ENCODE measurements at regions not wholly inside any gene's neighbourhood (a gene's known extent, or its start where the extent isn't known, plus 50 kb on each side); places are given as distances from the start of the nearest gene placed in this dataset.

- no peaks in the 10 kb centered on the region for H3K4me1 ChIP-seq (ENCODE audit: control insufficient read depth in 2 of 2, insufficient read depth in 2 of 2, low read length in 2 of 2)
- Mint-ChIP-seq H3K27me3 (no peaks in the 10 kb centered on the region), H3K4me3 (no peak overlapping the region), H3K27ac (no peak overlapping the region), H3K4me1 (no peaks in the 10 kb centered on the region), H3K9me3 (ENCODE audit: insufficient read depth) (no peaks in the 10 kb centered on the region)
- H3K4me3 ChIP-seq (ENCODE audit: control extremely low read depth in 1 of 5, extremely low read depth in 1 of 5, insufficient read depth in 1 of 5, low read depth in 2 of 5, low read length in 4 of 5): no peak overlapping the region
- ChIA-PET POLR2A (no interaction called here), CTCF (no interaction called here)
- TF ChIP-seq EZH2 (IDR thresholded peaks at IDR 0.05; ENCODE audit: borderline replicate concordance, insufficient read depth, low read depth, low read length, poor library complexity, severe bottlenecking) (no peak), CTCF (IDR thresholded peaks at IDR 0.05) (no peak)
- no peaks in the 10 kb centered on the region for H3K27me3 ChIP-seq (replicated peaks in 1 of 4; ENCODE audit: control extremely low read depth in 1 of 4, control insufficient read depth in 3 of 4, insufficient read depth in 4 of 4, low read length in 3 of 4)
- no peak overlapping the region for H2AFZ ChIP-seq (ENCODE audit: insufficient read depth, low read depth, low read length, poor library complexity, severe bottlenecking)
- ATAC-seq (ENCODE audit: low read depth): no peak
- H3K36me3 ChIP-seq (replicated peaks in 1 of 2; ENCODE audit: control extremely low read depth in 1 of 2, control insufficient read depth in 1 of 2, extremely low read depth in 1 of 2, insufficient read depth in 2 of 2, low read length in 1 of 2): no peaks in the 10 kb centered on the region
- intact Hi-C loops (cut with micrococcal nuclease): no loop called here
- H3K9ac ChIP-seq (ENCODE audit: low read length): no peak overlapping the region
- H3K9me3 ChIP-seq (ENCODE audit: control extremely low read depth in 1 of 3, control insufficient read depth in 2 of 3, insufficient read depth in 1 of 3, low read length in 2 of 3): no peaks in the 10 kb centered on the region
- no peaks in the 10 kb centered on the region for H3K79me2 ChIP-seq (ENCODE audit: control insufficient read depth, insufficient read depth, low read length)
- no peak for DNase-seq
- H3K4me2 ChIP-seq (replicated peaks; ENCODE audit: low read depth, low read length, poor library complexity, severe bottlenecking): no peak overlapping the region
- H3K27ac ChIP-seq (ENCODE audit: low read length in 2 of 2): no peak overlapping the region
- H4K20me1 ChIP-seq (ENCODE audit: control insufficient read depth, insufficient read depth, low read length, poor library complexity, severe bottlenecking): no peaks in the 10 kb centered on the region
Measured at GRCh38 chrX:87798039-87798438, 280.4 kb downstream of the KLHL4 start.

- no peak for DNase-seq
- Histone ChIP-seq H3K27ac (ENCODE audit: low read length in 2 of 2) (no peak overlapping the region), H3K27me3 (replicated peaks in 1 of 4; ENCODE audit: control extremely low read depth in 1 of 4, control insufficient read depth in 3 of 4, insufficient read depth in 4 of 4, low read length in 3 of 4) (no peaks in the 10 kb centered on the region), H3K79me2 (ENCODE audit: control insufficient read depth, insufficient read depth, low read length) (no peaks in the 10 kb centered on the region), H3K4me3 (ENCODE audit: control extremely low read depth in 1 of 5, extremely low read depth in 1 of 5, insufficient read depth in 1 of 5, low read depth in 2 of 5, low read length in 4 of 5) (no peak overlapping the region), H3K4me2 (replicated peaks; ENCODE audit: low read depth, low read length, poor library complexity, severe bottlenecking) (no peak overlapping the region), H3K4me1 (ENCODE audit: control insufficient read depth in 2 of 2, insufficient read depth in 2 of 2, low read length in 2 of 2) (no peaks in the 10 kb centered on the region), H4K20me1 (ENCODE audit: control insufficient read depth, insufficient read depth, low read length, poor library complexity, severe bottlenecking) (no peaks in the 10 kb centered on the region), H3K36me3 (replicated peaks in 1 of 2; ENCODE audit: control extremely low read depth in 1 of 2, control insufficient read depth in 1 of 2, extremely low read depth in 1 of 2, insufficient read depth in 2 of 2, low read length in 1 of 2) (no peaks in the 10 kb centered on the region), H3K9me3 (ENCODE audit: control extremely low read depth in 1 of 3, control insufficient read depth in 2 of 3, insufficient read depth in 1 of 3, low read length in 2 of 3) (peaks cover 0 to 3% (median 0%) of the 10 kb centered on the region in 3 donors), H3K9ac (ENCODE audit: low read length) (no peak overlapping the region), H2AFZ (ENCODE audit: insufficient read depth, low read depth, low read length, poor library complexity, severe bottlenecking) (no peak overlapping the region)
- Mint-ChIP-seq H3K4me1 (no peaks in the 10 kb centered on the region), H3K4me3 (no peak overlapping the region), H3K27ac (no peak overlapping the region), H3K27me3 (no peaks in the 10 kb centered on the region), H3K9me3 (ENCODE audit: insufficient read depth) (peaks cover 1% of the 10 kb centered on the region)
- no peak for ATAC-seq (ENCODE audit: low read depth)
- intact Hi-C loops (cut with micrococcal nuclease): no loop called here
- ChIA-PET POLR2A (no interaction called here), CTCF (no interaction called here)
- no CpG with 5 or more reads among the region's 5 CpGs for WGBS (ENCODE audit: insufficient coverage)
- TF ChIP-seq EZH2 (IDR thresholded peaks at IDR 0.05; ENCODE audit: borderline replicate concordance, insufficient read depth, low read depth, low read length, poor library complexity, severe bottlenecking) (no peak), CTCF (IDR thresholded peaks at IDR 0.05) (no peak)
Measured at GRCh38 chrX:87805829-87806490, 288.4 kb downstream of the KLHL4 start.
